ENCODE measurements at regions not wholly inside any gene's neighbourhood (a gene's known extent, or its start where the extent isn't known, plus 50 kb on each side); places are given as distances from the start of the nearest gene placed in this dataset.

GRCh38 chr13:76330761-76331160, 555.4 kb downstream of the KCTD12 start:
- TF ChIP-seq POLR2A (IDR thresholded peaks at IDR 0.05), result no peak
- no peak for TF ChIP-seq CTCF (IDR thresholded peaks at IDR 0.05)

Data from testis (tissue), 2 donors.